Colonic mucosa (tissue), 4 donors: ENCODE measurements at regions not wholly inside any gene's neighbourhood (a gene's known extent, or its start where the extent isn't known, plus 50 kb on each side); places are given as distances from the start of the nearest gene placed in this dataset.

Source experiments
- DNase-seq: peaks from one replicate; pipeline ENCODE4 v3.0.0-alpha.2; 2020
- H3K27ac ChIP-seq: fragments of 200-600 bp; one replicate; pipeline ENCODE4 v1.8.0; 2021
- H3K27me3 ChIP-seq: fragments of 200-600 bp; one replicate; pipeline ENCODE4 v1.8.0; 2021
- H3K36me3 ChIP-seq: fragments of 200-600 bp; one replicate; pipeline ENCODE4 v1.8.0; 2021
- H3K4me1 ChIP-seq: fragments of 200-600 bp; one replicate; pipeline ENCODE4 v1.8.0; 2021; ENCODE audit warnings: mild to moderate bottlenecking
- H3K4me3 ChIP-seq: fragments of 200-600 bp; one replicate; pipeline ENCODE4 v1.8.0; 2021
- H3K9ac ChIP-seq, 2 donors: one replicate each; pipeline ENCODE4 v1.7.0; 2013; ENCODE audit warnings: control low read depth in 2 of 2, low read depth in 2 of 2, low read length in 2 of 2
- H3K9me3 ChIP-seq: fragments of 200-600 bp; one replicate; pipeline ENCODE4 v1.8.0; 2021
- CTCF ChIP-seq: fragments of 200-600 bp; IDR thresholded peaks from one replicate; pipeline ENCODE4 v1.8.0; 2022; ENCODE audit warnings: antibody characterized with exemption, mild to moderate bottlenecking
- intact Hi-C: fragments of 100-400 bp; cut with DNase I; formaldehyde crosslinking; loops from one replicate; pipeline ENCODE4 v1.14.1; 2022
- donor health status: healthy.
- donor health status: DM: no; HTN: no; CAD: no.
- donor health status: DM: no; HTN: no; CAD: no.

- Histone ChIP-seq H3K9ac (no peak overlapping the region), H3K27me3 (no peaks in the 10 kb centered on the region), H3K4me3 (no peak overlapping the region), H3K27ac (no peak overlapping the region), H3K4me1 (no peaks in the 10 kb centered on the region), H3K36me3 (no peaks in the 10 kb centered on the region), H3K9me3 (no peaks in the 10 kb centered on the region)
- TF ChIP-seq CTCF = no peak
- DNase-seq = no peak
- intact Hi-C loops = no loop called here
Measured at GRCh38 chr16:54522584-54522983, 236.0 kb upstream of the IRX3 start.

GRCh38 chr16:54521327-54521726, 234.7 kb upstream of the IRX3 start:
- Histone ChIP-seq H3K9me3 (no peaks in the 10 kb centered on the region), H3K9ac (no peak overlapping the region), H3K4me1 (no peaks in the 10 kb centered on the region), H3K27me3 (no peaks in the 10 kb centered on the region), H3K27ac (no peak overlapping the region), H3K36me3 (no peaks in the 10 kb centered on the region), H3K4me3 (no peak overlapping the region)
- no peak for DNase-seq
- no peak for TF ChIP-seq CTCF
- intact Hi-C loops = no loop called here

GRCh38 chr16:54519161-54519695, 232.6 kb upstream of the IRX3 start:
- Histone ChIP-seq H3K27me3 (no peaks in the 10 kb centered on the region), H3K4me1 (no peaks in the 10 kb centered on the region), H3K36me3 (no peaks in the 10 kb centered on the region), H3K4me3 (no peak overlapping the region), H3K27ac (no peak overlapping the region), H3K9me3 (no peaks in the 10 kb centered on the region), H3K9ac (no peak overlapping the region)
- no peak for TF ChIP-seq CTCF
- DNase-seq = no peak
- intact Hi-C loops = no loop called here

- Histone ChIP-seq H3K9me3 (no peaks in the 10 kb centered on the region), H3K4me1 (no peaks in the 10 kb centered on the region), H3K4me3 (no peak overlapping the region), H3K27me3 (no peaks in the 10 kb centered on the region), H3K27ac (no peak overlapping the region), H3K36me3 (no peaks in the 10 kb centered on the region), H3K9ac (no peak overlapping the region)
- DNase-seq = no peak
- no peak for TF ChIP-seq CTCF
- intact Hi-C loops = no loop called here
Measured at GRCh38 chr16:54517181-54517580, 230.6 kb upstream of the IRX3 start.

- no peak overlapping the region for H3K9ac ChIP-seq
- H3K9me3 ChIP-seq = no peaks in the 10 kb centered on the region
- no peaks in the 10 kb centered on the region for H3K36me3 ChIP-seq
- intact Hi-C loops = no loop called here
- H3K4me1 ChIP-seq = no peaks in the 10 kb centered on the region
- DNase-seq = no peak
- H3K4me3 ChIP-seq = no peak overlapping the region
- H3K27me3 ChIP-seq = no peaks in the 10 kb centered on the region
- no peak for TF ChIP-seq CTCF
- no peak overlapping the region for H3K27ac ChIP-seq
Measured at GRCh38 chr16:54512467-54512995, 225.9 kb upstream of the IRX3 start.
